ENCODE measurements at regions not wholly inside any gene's neighbourhood (a gene's known extent, or its start where the extent isn't known, plus 50 kb on each side); places are given as distances from the start of the nearest gene placed in this dataset.

DNA sequence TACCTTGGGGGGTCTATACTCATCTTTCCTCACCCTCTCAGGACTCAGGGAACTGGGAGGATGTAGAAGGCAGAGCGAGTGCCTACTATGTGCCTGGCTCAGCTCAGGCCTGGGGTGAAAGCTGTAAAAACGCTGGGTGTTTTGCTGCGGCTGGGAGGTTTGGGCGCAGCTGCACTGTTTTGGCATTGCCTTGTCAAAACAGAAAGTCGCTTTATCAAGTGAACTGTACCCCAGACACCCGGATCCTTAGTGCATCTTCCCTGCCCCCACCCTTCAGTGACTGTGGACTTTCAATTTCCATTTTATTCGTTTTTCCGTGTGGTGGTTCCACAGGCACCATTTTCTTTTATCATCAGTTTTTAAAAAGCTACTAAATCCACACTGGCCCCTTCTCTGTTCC, 86.7 kb upstream of the ZNF716 start:
- H3K4me1 Mint-ChIP-seq (ENCODE audit: low read depth, unreplicated experiment) = no peaks in the 10 kb centered on the region
- H3K27me3 Mint-ChIP-seq (ENCODE audit: unreplicated experiment) = peaks cover 9% of the 10 kb centered on the region
- H3K4me3 Mint-ChIP-seq (ENCODE audit: unreplicated experiment) = no peak overlapping the region
- H3K27ac Mint-ChIP-seq (ENCODE audit: unreplicated experiment) = no peak overlapping the region
- TF ChIP-seq, protein P1, sequence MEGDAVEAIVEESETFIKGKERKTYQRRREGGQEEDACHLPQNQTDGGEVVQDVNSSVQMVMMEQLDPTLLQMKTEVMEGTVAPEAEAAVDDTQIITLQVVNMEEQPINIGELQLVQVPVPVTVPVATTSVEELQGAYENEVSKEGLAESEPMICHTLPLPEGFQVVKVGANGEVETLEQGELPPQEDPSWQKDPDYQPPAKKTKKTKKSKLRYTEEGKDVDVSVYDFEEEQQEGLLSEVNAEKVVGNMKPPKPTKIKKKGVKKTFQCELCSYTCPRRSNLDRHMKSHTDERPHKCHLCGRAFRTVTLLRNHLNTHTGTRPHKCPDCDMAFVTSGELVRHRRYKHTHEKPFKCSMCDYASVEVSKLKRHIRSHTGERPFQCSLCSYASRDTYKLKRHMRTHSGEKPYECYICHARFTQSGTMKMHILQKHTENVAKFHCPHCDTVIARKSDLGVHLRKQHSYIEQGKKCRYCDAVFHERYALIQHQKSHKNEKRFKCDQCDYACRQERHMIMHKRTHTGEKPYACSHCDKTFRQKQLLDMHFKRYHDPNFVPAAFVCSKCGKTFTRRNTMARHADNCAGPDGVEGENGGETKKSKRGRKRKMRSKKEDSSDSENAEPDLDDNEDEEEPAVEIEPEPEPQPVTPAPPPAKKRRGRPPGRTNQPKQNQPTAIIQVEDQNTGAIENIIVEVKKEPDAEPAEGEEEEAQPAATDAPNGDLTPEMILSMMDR (IDR thresholded peaks at IDR 0.05; ENCODE audit: partially characterized antibody, unreplicated experiment) = no peak
- H3K36me3 Mint-ChIP-seq (ENCODE audit: unreplicated experiment) = peaks cover 22% of the 10 kb centered on the region
- DNase-seq = no peak
- H3K9me3 Mint-ChIP-seq (ENCODE audit: unreplicated experiment) = peaks cover 41% of the 10 kb centered on the region

DNA sequence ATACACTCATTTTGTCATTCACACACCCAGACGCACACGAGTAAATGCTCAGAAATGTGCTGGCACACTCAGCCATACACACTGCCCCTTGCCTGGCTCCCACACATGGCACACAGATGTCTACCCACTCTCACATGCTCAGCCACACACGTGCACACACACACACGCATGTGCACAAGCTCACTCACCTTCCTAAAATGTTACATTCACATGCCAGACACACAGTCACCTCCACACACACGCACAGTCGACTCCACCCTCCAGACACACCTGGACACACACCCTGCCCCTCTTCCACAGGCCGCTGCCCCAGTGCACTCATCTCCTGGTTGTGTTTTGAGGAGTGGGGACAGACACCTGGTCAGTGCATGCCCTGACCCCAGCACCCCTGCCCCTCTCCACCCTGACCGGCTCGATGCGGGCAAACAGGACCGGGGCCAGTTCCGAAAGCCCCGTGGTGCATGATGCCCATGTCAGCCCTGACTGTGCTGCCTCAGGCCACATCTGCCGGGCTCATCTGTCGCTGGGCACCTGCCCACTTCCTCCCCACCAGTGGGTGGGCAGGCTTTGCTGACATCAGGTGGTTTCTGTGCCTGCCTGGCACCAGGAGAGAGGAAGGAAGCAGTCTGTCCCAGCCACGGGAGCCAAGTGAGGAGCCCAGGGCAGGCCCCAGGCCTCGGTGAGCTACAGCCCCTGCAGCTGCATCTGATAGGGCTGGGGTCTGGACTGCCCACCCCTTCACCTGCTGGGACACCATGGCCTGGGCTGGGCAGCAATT, 84.9 kb upstream of the ZNF716 start:
- peaks cover 47% of the 10 kb centered on the region for H3K9me3 Mint-ChIP-seq (ENCODE audit: unreplicated experiment)
- no peak overlapping the region for H3K27ac Mint-ChIP-seq (ENCODE audit: unreplicated experiment)
- TF ChIP-seq, protein P1 (IDR thresholded peaks at IDR 0.05; ENCODE audit: partially characterized antibody, unreplicated experiment) = no peak
- peaks cover 19% of the 10 kb centered on the region for H3K36me3 Mint-ChIP-seq (ENCODE audit: unreplicated experiment)
- no peak for DNase-seq
- H3K4me1 Mint-ChIP-seq (ENCODE audit: low read depth, unreplicated experiment) = no peaks in the 10 kb centered on the region
- no peak overlapping the region for H3K4me3 Mint-ChIP-seq (ENCODE audit: unreplicated experiment)
- H3K27me3 Mint-ChIP-seq (ENCODE audit: unreplicated experiment) = peaks cover 4% of the 10 kb centered on the region

DNA sequence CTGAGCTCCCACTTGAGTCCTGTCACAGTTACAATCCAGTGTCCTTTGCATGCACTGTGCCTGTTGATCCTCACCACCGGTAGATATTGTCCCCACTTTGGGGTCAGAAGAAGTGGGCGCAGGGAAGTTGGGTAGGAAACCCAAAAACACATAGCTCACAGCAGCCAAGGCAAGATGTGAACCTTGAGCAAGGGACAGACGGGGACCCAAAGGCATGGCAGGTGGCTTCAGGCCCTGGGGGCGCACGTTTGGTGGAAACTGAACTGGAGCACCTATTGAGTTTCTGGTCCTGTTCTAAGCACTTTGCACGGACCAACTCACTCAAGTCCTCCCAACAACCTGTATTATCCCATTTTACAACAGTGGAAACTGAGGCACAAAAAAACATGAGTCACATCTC, 82.8 kb upstream of the ZNF716 start:
- Mint-ChIP-seq H3K4me3 (ENCODE audit: unreplicated experiment) (no peak overlapping the region), H3K4me1 (ENCODE audit: low read depth, unreplicated experiment) (no peaks in the 10 kb centered on the region), H3K36me3 (ENCODE audit: unreplicated experiment) (peaks cover 22% of the 10 kb centered on the region), H3K27me3 (ENCODE audit: unreplicated experiment) (peaks cover 2% of the 10 kb centered on the region), H3K27ac (ENCODE audit: unreplicated experiment) (no peak overlapping the region), H3K9me3 (ENCODE audit: unreplicated experiment) (peaks cover 38% of the 10 kb centered on the region)
- DNase-seq = no peak
- TF ChIP-seq, protein P1 (IDR thresholded peaks at IDR 0.05; ENCODE audit: partially characterized antibody, unreplicated experiment) = no peak

DNA sequence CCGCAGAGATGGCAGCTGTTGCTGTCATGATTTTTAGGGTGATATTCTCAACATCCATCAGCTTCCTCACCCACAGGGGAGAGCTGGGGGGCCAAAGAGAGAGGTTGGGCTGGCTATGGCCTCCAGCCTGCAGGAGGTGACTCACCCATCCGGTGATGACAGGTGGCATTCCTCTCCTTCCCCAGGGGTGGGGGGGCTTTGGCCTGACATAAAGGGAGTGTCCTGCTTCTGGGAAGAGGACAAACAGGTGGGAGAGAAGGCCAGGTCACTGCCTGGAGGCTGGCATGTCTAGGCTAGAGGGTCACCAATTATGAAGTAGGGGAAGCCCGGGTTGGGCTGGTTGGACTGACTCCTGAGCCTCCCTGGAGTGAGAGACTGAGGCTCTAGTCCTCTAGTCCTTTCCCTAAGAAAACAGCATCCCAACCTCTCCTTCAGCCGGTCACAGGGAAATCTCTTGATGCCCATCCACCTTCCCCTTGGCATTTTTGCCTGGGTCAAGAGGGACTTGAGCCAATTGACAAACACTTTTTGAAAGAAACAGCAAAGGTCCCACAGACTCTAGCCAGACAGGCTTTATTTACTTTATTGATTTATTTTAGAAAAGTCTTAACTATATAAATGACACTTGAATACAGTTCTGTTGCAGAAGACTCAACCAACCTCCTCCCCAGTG, 79.8 kb upstream of the ZNF716 start:
- no peak overlapping the region for H3K27ac Mint-ChIP-seq (ENCODE audit: unreplicated experiment)
- DNase-seq = no peak
- TF ChIP-seq, protein P1 (IDR thresholded peaks at IDR 0.05; ENCODE audit: partially characterized antibody, unreplicated experiment) = no peak

DNA sequence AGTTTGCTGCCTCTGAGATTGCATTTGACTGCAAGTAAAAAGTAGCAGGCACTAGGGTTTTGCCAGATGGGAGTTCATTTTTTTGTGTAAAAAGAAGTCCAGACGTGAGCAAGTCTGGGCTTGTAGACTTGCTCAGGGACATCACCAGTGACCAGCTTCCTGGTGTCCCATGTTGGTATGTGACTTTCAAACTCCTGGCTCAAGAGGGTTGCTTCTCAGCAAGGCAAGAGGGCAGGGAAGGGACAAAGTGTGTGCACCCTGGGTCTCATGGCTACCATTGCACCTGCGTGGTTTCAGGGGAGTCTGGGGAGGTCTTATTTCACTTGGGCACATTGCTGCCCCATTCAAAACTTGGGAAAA, 79.3 kb upstream of the ZNF716 start:
- Mint-ChIP-seq H3K27me3 (ENCODE audit: unreplicated experiment) (peaks cover 2% of the 10 kb centered on the region), H3K27ac (ENCODE audit: unreplicated experiment) (no peak overlapping the region), H3K9me3 (ENCODE audit: unreplicated experiment) (peaks cover 31% of the 10 kb centered on the region), H3K4me3 (ENCODE audit: unreplicated experiment) (no peak overlapping the region), H3K36me3 (ENCODE audit: unreplicated experiment) (peaks cover 27% of the 10 kb centered on the region), H3K4me1 (ENCODE audit: low read depth, unreplicated experiment) (no peaks in the 10 kb centered on the region)
- DNase-seq = no peak
- TF ChIP-seq, protein P1 (IDR thresholded peaks at IDR 0.05; ENCODE audit: partially characterized antibody, unreplicated experiment) = no peak

More for the DNA sequence above, 79.8 kb upstream of the ZNF716 start:
- no peaks in the 10 kb centered on the region for H3K4me1 Mint-ChIP-seq (ENCODE audit: low read depth, unreplicated experiment)
- H3K4me3 Mint-ChIP-seq (ENCODE audit: unreplicated experiment) = no peak overlapping the region
- H3K36me3 Mint-ChIP-seq (ENCODE audit: unreplicated experiment) = peaks cover 27% of the 10 kb centered on the region
- peaks cover 32% of the 10 kb centered on the region for H3K9me3 Mint-ChIP-seq (ENCODE audit: unreplicated experiment)
- peaks cover 2% of the 10 kb centered on the region for H3K27me3 Mint-ChIP-seq (ENCODE audit: unreplicated experiment)

All from glutamatergic neuron (in vitro differentiated cells).